AG04449 (cell line): ENCODE measurements at regions not wholly inside any gene's neighbourhood (a gene's known extent, or its start where the extent isn't known, plus 50 kb on each side); places are given as distances from the start of the nearest gene placed in this dataset.

Experiments
- CTCF ChIA-PET: fragments of 350-600 bp; formaldehyde crosslinking; extraction: SDS; loops from one replicate; lab custom pipeline; 2021; ENCODE audit warnings: antibody characterized with exemption; lab: Yijun Ruan, JAX
- POLR2A ChIA-PET: fragments of 400-600, 350-600 bp; formaldehyde crosslinking; extraction: SDS; loops from one replicate; lab custom pipeline; 2020; ENCODE audit warnings: antibody characterized with exemption, inconsistent platforms; lab: Yijun Ruan, JAX
- DNase-seq: peaks from one replicate; pipeline ENCODE4 v3.0.0-alpha.2; 2010; ENCODE audit warnings: low read depth, low spot score
- H3K4me3 ChIP-seq: 2 replicates; pipeline ENCODE4 v1.5.1; 2011; ENCODE audit warnings: low read depth, mild to moderate bottlenecking, control low read depth, low read length
- TF ChIP-seq, protein P1 (sequence below): IDR thresholded peaks from one replicate; pipeline ENCODE4 v1.5.1; 2011; ENCODE audit warnings: mild to moderate bottlenecking, moderate library complexity, low read length, control low read depth, inconsistent platforms; ENCODE audit not compliant: insufficient read depth; ENCODE audit errors: missing control alignments

DNA sequence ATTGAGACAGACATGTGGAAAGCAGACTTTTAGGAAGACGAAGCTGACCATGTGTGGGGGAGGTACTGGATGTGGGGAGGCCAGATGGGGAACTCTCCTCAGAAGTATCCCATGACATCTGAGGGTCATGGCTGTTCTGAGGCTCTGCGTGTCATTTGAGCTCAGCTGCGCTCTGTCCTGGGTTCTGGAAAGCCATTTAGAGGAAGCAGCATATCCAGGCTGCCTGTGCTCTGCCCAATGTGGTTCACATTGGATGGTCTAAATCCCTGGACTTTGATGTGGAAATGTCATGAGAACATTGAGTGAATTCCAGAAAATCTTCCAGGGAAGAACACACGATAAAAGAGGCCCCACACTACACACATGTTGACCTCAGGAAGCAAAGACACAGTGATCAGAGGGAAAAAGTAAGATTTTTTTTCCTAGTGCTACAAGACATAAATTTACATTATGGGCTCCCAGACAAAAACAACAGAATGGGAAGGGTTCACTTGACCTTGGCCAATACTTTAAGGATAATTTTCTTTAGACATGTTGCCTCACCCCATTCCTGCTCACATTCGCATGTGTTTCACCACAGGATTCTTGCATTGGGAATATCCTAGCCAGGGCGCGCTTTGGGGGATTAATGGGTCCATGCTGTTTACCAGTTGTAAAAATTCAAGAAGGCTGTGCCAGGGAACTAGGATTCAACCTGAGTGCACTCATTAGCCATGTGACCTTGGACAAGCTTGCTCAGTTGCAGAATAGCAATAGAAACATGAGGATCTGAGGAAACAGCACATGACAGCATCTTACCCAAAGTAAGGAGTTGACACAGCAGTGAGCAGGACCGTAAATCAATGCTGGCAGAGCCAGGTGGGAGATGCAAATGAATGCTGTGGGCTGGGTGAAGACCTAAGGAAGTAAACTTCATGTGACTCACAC lies 73.2 kb upstream of the C1QTNF7 start:
- TF ChIP-seq, protein P1, sequence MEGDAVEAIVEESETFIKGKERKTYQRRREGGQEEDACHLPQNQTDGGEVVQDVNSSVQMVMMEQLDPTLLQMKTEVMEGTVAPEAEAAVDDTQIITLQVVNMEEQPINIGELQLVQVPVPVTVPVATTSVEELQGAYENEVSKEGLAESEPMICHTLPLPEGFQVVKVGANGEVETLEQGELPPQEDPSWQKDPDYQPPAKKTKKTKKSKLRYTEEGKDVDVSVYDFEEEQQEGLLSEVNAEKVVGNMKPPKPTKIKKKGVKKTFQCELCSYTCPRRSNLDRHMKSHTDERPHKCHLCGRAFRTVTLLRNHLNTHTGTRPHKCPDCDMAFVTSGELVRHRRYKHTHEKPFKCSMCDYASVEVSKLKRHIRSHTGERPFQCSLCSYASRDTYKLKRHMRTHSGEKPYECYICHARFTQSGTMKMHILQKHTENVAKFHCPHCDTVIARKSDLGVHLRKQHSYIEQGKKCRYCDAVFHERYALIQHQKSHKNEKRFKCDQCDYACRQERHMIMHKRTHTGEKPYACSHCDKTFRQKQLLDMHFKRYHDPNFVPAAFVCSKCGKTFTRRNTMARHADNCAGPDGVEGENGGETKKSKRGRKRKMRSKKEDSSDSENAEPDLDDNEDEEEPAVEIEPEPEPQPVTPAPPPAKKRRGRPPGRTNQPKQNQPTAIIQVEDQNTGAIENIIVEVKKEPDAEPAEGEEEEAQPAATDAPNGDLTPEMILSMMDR = no peak

GRCh38 chr4:15361529-15361928 lies 66.3 kb upstream of the C1QTNF7 start:
- DNase-seq = no peak
- POLR2A ChIA-PET = no interaction called here
- TF ChIP-seq, protein P1 = no peak
- CTCF ChIA-PET = interaction anchor here (1.2 to 1.8 kb wide), 3 partner anchors 16 to 96 kb away, joined by 4 to 5 read pairs (median 5); no protein-coding TSS in a partner anchor
- H3K4me3 ChIP-seq = no peak overlapping the region

More for the DNA sequence above, 73.2 kb upstream of the C1QTNF7 start:
- CTCF ChIA-PET = interaction anchor here (1.1 to 2.6 kb wide), 2 partner anchors 12 to 42 kb away, joined by 3 to 6 read pairs; no protein-coding TSS in a partner anchor
- no peak for DNase-seq
- no peak overlapping the region for H3K4me3 ChIP-seq
- POLR2A ChIA-PET = no interaction called here

DNA sequence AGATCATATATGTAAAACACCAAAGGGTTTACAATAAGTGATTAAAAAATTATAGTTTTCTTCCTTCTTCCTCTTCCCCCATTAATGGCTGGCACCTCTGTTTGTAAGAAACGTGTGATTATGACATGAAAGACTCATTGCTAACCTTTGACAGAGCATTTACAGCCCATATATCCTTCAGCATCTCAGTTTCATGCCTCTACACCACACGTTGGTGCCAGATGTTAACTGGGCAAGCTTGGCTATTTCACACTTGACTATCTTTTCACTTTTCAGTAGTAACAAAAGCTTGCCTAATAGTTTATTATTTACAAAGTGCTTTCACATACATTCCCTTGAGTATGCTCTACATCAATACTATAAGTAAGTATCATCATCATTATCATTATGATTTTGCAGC lies 65.3 kb upstream of the C1QTNF7 start:
- DNase-seq = no peak
- TF ChIP-seq, protein P1 = no peak
- POLR2A ChIA-PET = no interaction called here
- CTCF ChIA-PET = interaction anchor here (1.2 to 1.8 kb wide), 3 partner anchors 15 to 95 kb away, joined by 4 to 7 read pairs (median 5); no protein-coding TSS in a partner anchor
- H3K4me3 ChIP-seq = no peak overlapping the region

GRCh38 chr4:15364183-15364582 lies 63.6 kb upstream of the C1QTNF7 start:
- TF ChIP-seq, protein P1 = no peak
- ChIA-PET CTCF (no interaction called here), POLR2A (no interaction called here)
- H3K4me3 ChIP-seq = no peak overlapping the region
- no peak for DNase-seq

DNA sequence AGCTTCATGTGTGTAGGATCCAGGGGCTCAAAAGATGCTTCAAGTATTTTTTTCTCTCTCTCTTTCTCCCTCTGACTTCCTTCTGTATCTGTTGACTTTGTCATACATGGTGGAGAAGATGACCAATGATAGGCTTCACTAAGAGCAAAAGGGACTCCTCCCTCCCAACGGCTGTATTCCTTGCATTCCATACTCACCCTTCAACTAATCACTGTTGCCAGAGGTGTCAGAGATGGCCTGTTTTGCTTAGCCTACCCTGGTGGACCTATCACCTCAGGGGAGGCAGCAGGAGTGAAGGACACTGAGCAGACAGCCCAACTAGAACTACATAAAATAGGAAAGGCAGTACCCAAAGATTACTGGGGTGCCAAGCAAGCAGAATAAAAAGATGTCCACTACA lies 62.2 kb upstream of the C1QTNF7 start:
- no peak overlapping the region for H3K4me3 ChIP-seq
- TF ChIP-seq, protein P1 = no peak
- POLR2A ChIA-PET = interaction anchor here (1.6 kb wide), 1 partner anchor 12 kb away, joined by 6 read pairs; no protein-coding TSS in a partner anchor
- CTCF ChIA-PET = interaction anchor here (1.4 kb wide), 1 partner anchor 31 kb away, joined by 3 read pairs; no protein-coding TSS in a partner anchor
- DNase-seq = no peak

GRCh38 chr4:15366721-15367120 lies 61.1 kb upstream of the C1QTNF7 start:
- TF ChIP-seq, protein P1 = no peak
- no peak for DNase-seq
- ChIA-PET CTCF (interaction anchor here (0.7 to 1.4 kb wide), 3 partner anchors 11 to 45 kb away, joined by 3 to 4 read pairs (median 3); no protein-coding TSS in a partner anchor), POLR2A (interaction anchor here (1.2 kb wide), 1 partner anchor 35 kb away, joined by 4 read pairs; no protein-coding TSS in a partner anchor)
- no peak overlapping the region for H3K4me3 ChIP-seq
